ENCODE measurements at regions not wholly inside any gene's neighbourhood (a gene's known extent, or its start where the extent isn't known, plus 50 kb on each side); places are given as distances from the start of the nearest gene placed in this dataset.
"Not testable (repeated sequence)": the region's sequence is repeated elsewhere in the genome, so short reads cannot be mapped to it uniquely, and the experiment has no call there.

- TF ChIP-seq EP300, CTCF (IDR thresholded peaks at IDR 0.05): not testable (repeated sequence)
Observed at GRCh38 chr1:8149756-8150155, 123.6 kb upstream of the ERRFI1 start.

Measured in sigmoid colon (tissue), 4 donors.